H9 (cell line): ENCODE measurements at regions not wholly inside any gene's neighbourhood (a gene's known extent, or its start where the extent isn't known, plus 50 kb on each side); places are given as distances from the start of the nearest gene placed in this dataset.

Experiments
- DNase-seq: peaks from one replicate; pipeline ENCODE4 v3.0.0-alpha.2; 2017
- H2AFZ ChIP-seq: one replicate; pipeline ENCODE4 v1.6.1; 2013; ENCODE audit warnings: mild to moderate bottlenecking, low read length, control low read depth, moderate library complexity
- H2AK5ac ChIP-seq: 2 replicates; pipeline ENCODE4 v1.6.1; 2013; ENCODE audit warnings: low read length, control low read depth, mixed read lengths; ENCODE audit not compliant: insufficient read length
- H2BK120ac ChIP-seq: one replicate; pipeline ENCODE4 v1.6.1; 2013; ENCODE audit warnings: low read depth, mild to moderate bottlenecking, low read length, control low read depth, inconsistent platforms; ENCODE audit not compliant: poor library complexity, severe bottlenecking
- H2BK12ac ChIP-seq: 2 replicates; pipeline ENCODE4 v1.6.1; 2013; ENCODE audit warnings: low read length, control low read depth, mixed read lengths, low read depth; ENCODE audit not compliant: insufficient read length
- H2BK15ac ChIP-seq: 2 replicates; pipeline ENCODE4 v1.6.1; 2013; ENCODE audit warnings: low read depth, low read length, control low read depth
- H2BK20ac ChIP-seq: one replicate; pipeline ENCODE4 v1.6.1; 2013; ENCODE audit warnings: low read depth, mild to moderate bottlenecking, low read length, control low read depth, inconsistent platforms; ENCODE audit not compliant: poor library complexity, severe bottlenecking
- H2BK5ac ChIP-seq: 2 replicates; pipeline ENCODE4 v1.6.1; 2013; ENCODE audit warnings: low read length, control low read depth, mixed read lengths; ENCODE audit not compliant: insufficient read length
- H3K14ac ChIP-seq: 2 replicates; pipeline ENCODE4 v1.6.1; 2013; ENCODE audit warnings: low read length, control low read depth; ENCODE audit not compliant: insufficient read depth
- H3K18ac ChIP-seq: 2 replicates; pipeline ENCODE4 v1.6.1; 2013; ENCODE audit warnings: low read depth, mild to moderate bottlenecking, mixed read lengths, low read length, control low read depth; ENCODE audit not compliant: insufficient read length
- H3K23ac ChIP-seq: 2 replicates; pipeline ENCODE4 v1.6.1; 2013; ENCODE audit warnings: low read length, control low read depth, mixed read lengths, low read depth; ENCODE audit not compliant: insufficient read length
- H3K23me2 ChIP-seq: 2 replicates; pipeline ENCODE4 v1.6.1; 2013; ENCODE audit warnings: low read depth, mild to moderate bottlenecking, mixed read lengths, low read length, control low read depth; ENCODE audit not compliant: insufficient read length, poor library complexity, severe bottlenecking
- H3K27ac ChIP-seq: 2 replicates; pipeline ENCODE4 v1.5.1; 2013; ENCODE audit warnings: low read length, control low read depth, mixed read lengths, low read depth; ENCODE audit not compliant: insufficient read length
- H3K27me3 ChIP-seq: 2 replicates; pipeline ENCODE4 v1.6.1; 2013; ENCODE audit warnings: low read length, control low read depth, inconsistent platforms; ENCODE audit not compliant: insufficient read depth
- H3K4ac ChIP-seq: 2 replicates; pipeline ENCODE4 v1.6.1; 2013; ENCODE audit warnings: low read depth, mild to moderate bottlenecking, control low read depth, inconsistent platforms, low read length, moderate library complexity
- H3K4me1 ChIP-seq: 2 replicates; pipeline ENCODE4 v1.6.1; 2013; ENCODE audit warnings: low read length, control low read depth, inconsistent platforms; ENCODE audit not compliant: insufficient read depth
- H3K4me2 ChIP-seq: 2 replicates; pipeline ENCODE4 v1.6.1; 2013; ENCODE audit warnings: low read length, control low read depth, mixed read lengths; ENCODE audit not compliant: insufficient read length, insufficient read depth
- H3K56ac ChIP-seq: 2 replicates; pipeline ENCODE4 v1.6.1; 2013; ENCODE audit warnings: low read depth, mild to moderate bottlenecking, mixed read lengths, low read length, control low read depth; ENCODE audit not compliant: insufficient read length
- H3K79me1 ChIP-seq: 2 replicates; pipeline ENCODE4 v1.6.1; 2013; ENCODE audit warnings: low read depth, mild to moderate bottlenecking, moderate library complexity, low read length, control low read depth, inconsistent platforms; ENCODE audit not compliant: insufficient read depth, poor library complexity, severe bottlenecking
- H3K79me2 ChIP-seq: 2 replicates; pipeline ENCODE4 v1.6.1; 2013; ENCODE audit warnings: low read length, control low read depth, inconsistent platforms; ENCODE audit not compliant: insufficient read depth
- H3K9ac ChIP-seq: 2 replicates; pipeline ENCODE4 v1.6.1; 2013; ENCODE audit warnings: low read length, control low read depth, mixed read lengths; ENCODE audit not compliant: insufficient read length; ENCODE audit errors: extremely low read depth
- H3K9me3 ChIP-seq: one replicate; pipeline ENCODE4 v1.6.1; 2013; ENCODE audit warnings: low read depth, low read length, inconsistent platforms; ENCODE audit not compliant: control insufficient read depth
- H3T11ph ChIP-seq: one replicate; pipeline ENCODE4 v1.6.1; 2013; ENCODE audit warnings: mild to moderate bottlenecking, low read length, control low read depth, inconsistent platforms
- H4K20me1 ChIP-seq: one replicate; pipeline ENCODE4 v1.6.1; 2013; ENCODE audit not compliant: control insufficient read depth, insufficient read length, insufficient read depth
- H4K5ac ChIP-seq: 2 replicates; pipeline ENCODE4 v1.6.1; 2013; ENCODE audit warnings: low read depth, mild to moderate bottlenecking, mixed read lengths, low read length, control low read depth; ENCODE audit not compliant: insufficient read length
- H4K8ac ChIP-seq: replicated peaks from 2 replicates; pipeline ENCODE4 v1.6.1; 2013; ENCODE audit warnings: low read length, control low read depth, mixed read lengths, low read depth; ENCODE audit not compliant: insufficient read length
- H4K91ac ChIP-seq: 2 replicates; pipeline ENCODE4 v1.6.1; 2013; ENCODE audit warnings: low read depth, mild to moderate bottlenecking, moderate library complexity, mixed read lengths, low read length, control low read depth; ENCODE audit not compliant: insufficient read length
- H3K27ac Mint-ChIP-seq, 3 experiments: 2 replicates in 2 of 3; 3 replicates in 1 of 3; pipeline ENCODE4 v1.8.0; 2020 to 2021; ENCODE audit warnings: mixed read lengths in 3 of 3, mild to moderate bottlenecking in 1 of 3, moderate library complexity in 1 of 3
- H3K27me3 Mint-ChIP-seq: 2 replicates; pipeline ENCODE4 v1.8.0; 2021; ENCODE audit warnings: low read depth, mild to moderate bottlenecking, moderate library complexity, mixed read lengths
- H3K36me3 Mint-ChIP-seq, 3 experiments: 2 replicates in 2 of 3; 3 replicates in 1 of 3; pipeline ENCODE4 v1.8.0; 2020 to 2021; ENCODE audit warnings: low read depth in 3 of 3, mixed read lengths in 3 of 3; ENCODE audit not compliant: insufficient read depth in 1 of 3
- H3K4me1 Mint-ChIP-seq, 2 experiments: 2 replicates each; pipeline ENCODE4 v1.8.0; 2020; ENCODE audit warnings: mixed read lengths in 2 of 2
- H3K4me3 Mint-ChIP-seq, 2 experiments: 2 replicates in 1 of 2; 3 replicates in 1 of 2; pipeline ENCODE4 v1.8.0; 2020 to 2021; ENCODE audit warnings: mild to moderate bottlenecking in 2 of 2, mixed read lengths in 2 of 2, moderate library complexity in 1 of 2
- H3K9me3 Mint-ChIP-seq, 2 experiments: 2 replicates in 1 of 2; 3 replicates in 1 of 2; pipeline ENCODE4 v1.8.0; 2020; ENCODE audit warnings: mild to moderate bottlenecking in 2 of 2, mixed read lengths in 2 of 2, moderate library complexity in 1 of 2
- WGBS: extraction: QIAGEN DNeasy Blood & Tissue Kit; methylation state at CpG from one replicate; pipeline ENCODE4 v1.1.7; 2013; ENCODE audit warnings: missing lambda C conversion rate, low lambda C conversion rate, mixed read lengths; ENCODE audit not compliant: insufficient read length; ENCODE audit errors: extremely low coverage; 5-methylcytosine and 5-hydroxymethylcytosine counted together
- TF ChIP-seq, protein P1 (sequence below): fragments of 200-600 bp; sonication (generic); conservative IDR thresholded peaks from 3 replicates; pipeline ENCODE4 v1.8.0; 2021; ENCODE audit warnings: antibody characterized with exemption, mild to moderate bottlenecking

GRCh38 chr5:33153831-33154230 is 286.9 kb upstream of the TARS1 start:
- Mint-ChIP-seq H3K27me3 (no peaks in the 10 kb centered on the region), H3K4me3 (no peak overlapping the region), H3K9me3 (no peaks in the 10 kb centered on the region; a peak in 1 of 5 replicates), H3K4me1 (no peaks in the 10 kb centered on the region), H3K36me3 (no peaks in the 10 kb centered on the region), H3K27ac (no peak overlapping the region)
- no peak for DNase-seq
- no peaks in the 10 kb centered on the region for H3K79me1 ChIP-seq
- H3T11ph ChIP-seq: no peak overlapping the region
- no peak overlapping the region for H2AFZ ChIP-seq
- H3K4ac ChIP-seq: no peak overlapping the region
- H2BK20ac ChIP-seq: no peak overlapping the region
- H3K23me2 ChIP-seq: no peaks in the 10 kb centered on the region
- H3K4me2 ChIP-seq: no peak overlapping the region
- no peaks in the 10 kb centered on the region for H3K9me3 ChIP-seq
- no peak overlapping the region for H4K91ac ChIP-seq
- H3K14ac ChIP-seq: no peak overlapping the region
- H3K18ac ChIP-seq: no peak overlapping the region
- H4K8ac ChIP-seq: no peak overlapping the region
- no peaks in the 10 kb centered on the region for H3K79me2 ChIP-seq
- H2AK5ac ChIP-seq: no peak overlapping the region
- H2BK12ac ChIP-seq: no peak overlapping the region
- no peak overlapping the region for H2BK5ac ChIP-seq
- H3K56ac ChIP-seq: no peak overlapping the region
- no peaks in the 10 kb centered on the region for H3K27me3 ChIP-seq
- no peak overlapping the region for H4K5ac ChIP-seq
- H3K4me1 ChIP-seq: no peaks in the 10 kb centered on the region
- H3K9ac ChIP-seq: no peak overlapping the region
- WGBS: no CpG with 5 or more reads among the region's 1 CpG
- no peak overlapping the region for H3K27ac ChIP-seq
- H2BK120ac ChIP-seq: no peak overlapping the region
- H4K20me1 ChIP-seq: no peaks in the 10 kb centered on the region
- H2BK15ac ChIP-seq: no peak overlapping the region
- TF ChIP-seq, protein P1, sequence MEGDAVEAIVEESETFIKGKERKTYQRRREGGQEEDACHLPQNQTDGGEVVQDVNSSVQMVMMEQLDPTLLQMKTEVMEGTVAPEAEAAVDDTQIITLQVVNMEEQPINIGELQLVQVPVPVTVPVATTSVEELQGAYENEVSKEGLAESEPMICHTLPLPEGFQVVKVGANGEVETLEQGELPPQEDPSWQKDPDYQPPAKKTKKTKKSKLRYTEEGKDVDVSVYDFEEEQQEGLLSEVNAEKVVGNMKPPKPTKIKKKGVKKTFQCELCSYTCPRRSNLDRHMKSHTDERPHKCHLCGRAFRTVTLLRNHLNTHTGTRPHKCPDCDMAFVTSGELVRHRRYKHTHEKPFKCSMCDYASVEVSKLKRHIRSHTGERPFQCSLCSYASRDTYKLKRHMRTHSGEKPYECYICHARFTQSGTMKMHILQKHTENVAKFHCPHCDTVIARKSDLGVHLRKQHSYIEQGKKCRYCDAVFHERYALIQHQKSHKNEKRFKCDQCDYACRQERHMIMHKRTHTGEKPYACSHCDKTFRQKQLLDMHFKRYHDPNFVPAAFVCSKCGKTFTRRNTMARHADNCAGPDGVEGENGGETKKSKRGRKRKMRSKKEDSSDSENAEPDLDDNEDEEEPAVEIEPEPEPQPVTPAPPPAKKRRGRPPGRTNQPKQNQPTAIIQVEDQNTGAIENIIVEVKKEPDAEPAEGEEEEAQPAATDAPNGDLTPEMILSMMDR: no peak
- no peak overlapping the region for H3K23ac ChIP-seq
